GM23338 (cell line): ENCODE measurements at regions not wholly inside any gene's neighbourhood (a gene's known extent, or its start where the extent isn't known, plus 50 kb on each side); places are given as distances from the start of the nearest gene placed in this dataset.

ENCODE experiments used
- ATAC-seq: fragments of 200-7000 bp; cut with Tn5 transposase; 3 replicates; pipeline ENCODE4 v1.9.1; 2020
- DNase-seq: peaks from one replicate; pipeline ENCODE4 v3.0.0-alpha.2; 2015; ENCODE audit warnings: low spot score
- H2AFZ ChIP-seq: fragments of 200-600 bp; sonication (generic); 2 replicates; pipeline ENCODE4 v1.8.0; 2016; ENCODE audit warnings: antibody characterized with exemption, mild to moderate bottlenecking, moderate library complexity
- H3F3A ChIP-seq: fragments of 200-600 bp; sonication (generic); replicated peaks from 2 replicates; pipeline ENCODE4 v1.8.0; 2017; ENCODE audit warnings: antibody characterized with exemption, mixed run types, low read depth
- H3K27ac ChIP-seq: fragments of 200-600 bp; sonication (generic); 2 replicates; pipeline ENCODE4 v1.6.1; 2016; ENCODE audit warnings: low read depth
- H3K27me3 ChIP-seq: fragments of 200-600 bp; sonication (generic); 2 replicates; pipeline ENCODE4 v1.8.0; 2016; ENCODE audit warnings: mild to moderate bottlenecking, mixed run types, moderate library complexity; ENCODE audit not compliant: insufficient read depth
- H3K36me3 ChIP-seq: fragments of 200-600 bp; sonication (generic); 2 replicates; pipeline ENCODE4 v1.8.0; 2016; ENCODE audit warnings: mild to moderate bottlenecking; ENCODE audit not compliant: insufficient read depth
- H3K4me1 ChIP-seq: fragments of 200-600 bp; sonication (generic); 2 replicates; pipeline ENCODE4 v1.8.0; 2016; ENCODE audit warnings: mild to moderate bottlenecking, moderate library complexity; ENCODE audit not compliant: insufficient read depth
- H3K4me2 ChIP-seq: fragments of 200-600 bp; sonication (generic); 2 replicates; pipeline ENCODE4 v1.7.1; 2017; ENCODE audit warnings: mixed run types
- H3K4me3 ChIP-seq: fragments of 200-600 bp; sonication (generic); 2 replicates; pipeline ENCODE4 v1.6.1; 2016; ENCODE audit warnings: mixed run types
- H3K79me2 ChIP-seq: fragments of 200-600 bp; sonication (generic); replicated peaks from 2 replicates; pipeline ENCODE4 v1.8.0; 2017; ENCODE audit warnings: mild to moderate bottlenecking; ENCODE audit not compliant: insufficient read depth
- H3K9me2 ChIP-seq: fragments of 200-600 bp; sonication (generic); 2 replicates; pipeline ENCODE4 v1.8.0; 2017; ENCODE audit not compliant: insufficient read depth
- H4K20me1 ChIP-seq: fragments of 200-600 bp; sonication (generic); replicated peaks from 2 replicates; pipeline ENCODE4 v1.8.0; 2017; ENCODE audit warnings: mild to moderate bottlenecking; ENCODE audit not compliant: insufficient read depth
- H3K27ac Mint-ChIP-seq: 2 replicates; pipeline ENCODE4 v1.8.0; 2020; ENCODE audit warnings: inconsistent platforms, mild to moderate bottlenecking, moderate library complexity, mixed read lengths
- H3K27me3 Mint-ChIP-seq: 3 replicates; pipeline ENCODE4 v1.8.0; 2022; ENCODE audit warnings: low read depth, mild to moderate bottlenecking, moderate library complexity, mixed read lengths, inconsistent platforms; ENCODE audit not compliant: insufficient read depth, poor library complexity
- H3K36me3 Mint-ChIP-seq: 3 replicates; pipeline ENCODE4 v1.8.0; 2021; ENCODE audit warnings: low read depth, mild to moderate bottlenecking, inconsistent platforms, moderate library complexity, mixed read lengths
- H3K4me1 Mint-ChIP-seq: 3 replicates; pipeline ENCODE4 v1.8.0; 2020; ENCODE audit warnings: mild to moderate bottlenecking, inconsistent platforms, mixed read lengths
- H3K4me3 Mint-ChIP-seq: 3 replicates; pipeline ENCODE4 v1.8.0; 2021; ENCODE audit warnings: moderate library complexity, mild to moderate bottlenecking, inconsistent platforms, mixed read lengths
- H3K9me3 Mint-ChIP-seq: 3 replicates; pipeline ENCODE4 v1.8.0; 2020; ENCODE audit warnings: moderate library complexity, mild to moderate bottlenecking, inconsistent platforms, mixed read lengths
- CREB1 ChIP-seq: fragments of 250-450 bp; sonication (Bioruptor Pico); IDR thresholded peaks from 2 replicates; pipeline ENCODE4 v1.5.0; 2020; ENCODE audit warnings: low read depth, mild to moderate bottlenecking, moderate library complexity
- CTCF ChIP-seq, 2 experiments: fragments of 200-600 bp in 1 of 2; sonication (generic) in 1 of 2; conservative IDR thresholded peaks; 2 replicates each; pipeline versions ENCODE4 v1.5.1 to v1.6.1; 2016 to 2017; ENCODE audit warnings: antibody characterized with exemption in 2 of 2, low read depth in 2 of 2, mild to moderate bottlenecking in 2 of 2, moderate library complexity in 1 of 2
- ETS1 ChIP-seq: IDR thresholded peaks from 2 replicates; pipeline ENCODE4 v1.6.1; 2016; ENCODE audit warnings: antibody characterized with exemption
- EZH2 ChIP-seq: fragments of 200-600 bp; sonication (generic); IDR thresholded peaks from one replicate; pipeline ENCODE4 v1.8.0; 2017; ENCODE audit warnings: antibody characterized with exemption, mild to moderate bottlenecking, low read depth; ENCODE audit not compliant: unreplicated experiment
- EZH2phosphoT487 ChIP-seq: fragments of 200-600 bp; sonication (generic); IDR thresholded peaks from one replicate; pipeline ENCODE4 v1.8.1; 2018; ENCODE audit warnings: antibody characterized with exemption; ENCODE audit not compliant: unreplicated experiment
- JUNB ChIP-seq: IDR thresholded peaks from one replicate; pipeline ENCODE4 v1.6.1; 2016; ENCODE audit warnings: antibody characterized with exemption; ENCODE audit not compliant: unreplicated experiment
- NANOG ChIP-seq: IDR thresholded peaks from 2 replicates; pipeline ENCODE4 v1.6.1; 2016; ENCODE audit warnings: antibody characterized with exemption, borderline replicate concordance
- POLR2AphosphoS5 ChIP-seq: IDR thresholded peaks from 2 replicates; pipeline ENCODE4 v1.6.1; 2016; ENCODE audit warnings: antibody characterized with exemption, low read depth
- REST ChIP-seq: IDR thresholded peaks from one replicate; pipeline ENCODE4 v1.6.1; 2018; ENCODE audit warnings: antibody characterized with exemption; ENCODE audit not compliant: unreplicated experiment
- STAT1 ChIP-seq: IDR thresholded peaks from one replicate; pipeline ENCODE4 v1.6.1; 2016; ENCODE audit warnings: antibody characterized with exemption; ENCODE audit not compliant: unreplicated experiment
- ZNF114 ChIP-seq: fragments of 250-450 bp; sonication (Bioruptor Pico); IDR thresholded peaks from 2 replicates; pipeline ENCODE4 v1.5.0; 2020; ENCODE audit warnings: mild to moderate bottlenecking, moderate library complexity
- ZNF331 ChIP-seq: fragments of 250-450 bp; sonication (Bioruptor Pico); IDR thresholded peaks from 2 replicates; pipeline ENCODE4 v1.5.0; 2020; ENCODE audit warnings: low read depth, mild to moderate bottlenecking, moderate library complexity
- ZNF462 ChIP-seq: fragments of 250-450 bp; sonication (Bioruptor Pico); IDR thresholded peaks from 2 replicates; pipeline ENCODE4 v1.5.0; 2020; ENCODE audit warnings: mild to moderate bottlenecking, moderate library complexity

GRCh38 chr9:78584589-78584988 lies 287.7 kb downstream of the PSAT1 start:
- no peaks in the 10 kb centered on the region for H3K36me3 ChIP-seq
- no peaks in the 10 kb centered on the region for H4K20me1 ChIP-seq
- DNase-seq (no peak), ATAC-seq (no peak)
- no peaks in the 10 kb centered on the region; the same call in 2 of the 3 replicates for H3K9me3 Mint-ChIP-seq
- no peaks in the 10 kb centered on the region; the same call in 2 of the 3 replicates for H3K4me1 Mint-ChIP-seq
- H3K4me3 ChIP-seq: no peak overlapping the region
- no peaks in the 10 kb centered on the region for H3K9me2 ChIP-seq
- H3K4me1 ChIP-seq: peaks cover 4% of the 10 kb centered on the region; the same call in 1 of the 2 replicates
- H3K4me3 Mint-ChIP-seq: no peak overlapping the region
- H3K4me2 ChIP-seq: no peak overlapping the region
- H3K27ac ChIP-seq: no peak overlapping the region
- no peak overlapping the region for H2AFZ ChIP-seq
- H3K79me2 ChIP-seq: no peaks in the 10 kb centered on the region
- no peaks in the 10 kb centered on the region for H3F3A ChIP-seq
- TF ChIP-seq STAT1 (no peak), REST (no peak), ZNF331 (no peak), POLR2AphosphoS5 (no peak), CREB1 (CRISPR knock-in tag) (no peak), CTCF (conservative IDR thresholded peaks at IDR 0.05; ENCODE audit: low read depth in 2 of 2) (no peak), JUNB (no peak), NANOG (no peak), EZH2 (no peak), EZH2phosphoT487 (no peak), ETS1 (no peak), ZNF462 (CRISPR knock-in tag) (no peak), ZNF114 (CRISPR knock-in tag) (no peak)
- no peak overlapping the region for H3K27ac Mint-ChIP-seq
- no peaks in the 10 kb centered on the region; the same call in 2 of the 3 replicates for H3K36me3 Mint-ChIP-seq
- no peaks in the 10 kb centered on the region for H3K27me3 Mint-ChIP-seq
- H3K27me3 ChIP-seq: no peaks in the 10 kb centered on the region
